ENCODE measurements at regions not wholly inside any gene's neighbourhood (a gene's known extent, or its start where the extent isn't known, plus 50 kb on each side); places are given as distances from the start of the nearest gene placed in this dataset.
"Not testable (repeated sequence)": the region's sequence is repeated elsewhere in the genome, so short reads cannot be mapped to it uniquely, and the experiment has no call there.

DNA sequence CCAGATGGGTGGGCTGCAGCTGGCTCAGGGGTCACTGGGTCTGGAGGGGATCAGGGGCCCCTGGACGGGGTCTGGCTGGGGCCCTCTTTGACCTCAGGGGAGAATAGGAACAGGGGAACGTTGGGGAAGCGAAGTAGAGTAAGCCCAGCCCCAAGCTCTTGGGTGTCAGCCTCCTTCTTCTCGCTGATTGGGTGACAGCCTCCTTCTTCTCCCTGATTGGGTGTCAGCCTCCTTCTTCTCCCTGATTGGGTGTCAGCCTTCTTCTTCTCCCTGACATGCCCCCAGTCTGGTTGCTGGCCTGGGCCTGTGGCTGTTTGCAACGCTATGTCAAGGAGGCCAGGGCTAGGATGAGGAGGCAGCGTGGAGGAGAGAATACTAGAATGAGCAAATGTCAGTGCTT lies 76.7 kb upstream of the CASZ1 start:
- TF ChIP-seq, protein P1, sequence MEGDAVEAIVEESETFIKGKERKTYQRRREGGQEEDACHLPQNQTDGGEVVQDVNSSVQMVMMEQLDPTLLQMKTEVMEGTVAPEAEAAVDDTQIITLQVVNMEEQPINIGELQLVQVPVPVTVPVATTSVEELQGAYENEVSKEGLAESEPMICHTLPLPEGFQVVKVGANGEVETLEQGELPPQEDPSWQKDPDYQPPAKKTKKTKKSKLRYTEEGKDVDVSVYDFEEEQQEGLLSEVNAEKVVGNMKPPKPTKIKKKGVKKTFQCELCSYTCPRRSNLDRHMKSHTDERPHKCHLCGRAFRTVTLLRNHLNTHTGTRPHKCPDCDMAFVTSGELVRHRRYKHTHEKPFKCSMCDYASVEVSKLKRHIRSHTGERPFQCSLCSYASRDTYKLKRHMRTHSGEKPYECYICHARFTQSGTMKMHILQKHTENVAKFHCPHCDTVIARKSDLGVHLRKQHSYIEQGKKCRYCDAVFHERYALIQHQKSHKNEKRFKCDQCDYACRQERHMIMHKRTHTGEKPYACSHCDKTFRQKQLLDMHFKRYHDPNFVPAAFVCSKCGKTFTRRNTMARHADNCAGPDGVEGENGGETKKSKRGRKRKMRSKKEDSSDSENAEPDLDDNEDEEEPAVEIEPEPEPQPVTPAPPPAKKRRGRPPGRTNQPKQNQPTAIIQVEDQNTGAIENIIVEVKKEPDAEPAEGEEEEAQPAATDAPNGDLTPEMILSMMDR (IDR thresholded peaks at IDR 0.05; ENCODE audit: low read length, missing control alignments) = no peak
- DNase-seq (ENCODE audit: low read depth) = no peak
- H3K4me3 ChIP-seq (replicated peaks; ENCODE audit: low read depth, low read length) = no peak overlapping the region

DNA sequence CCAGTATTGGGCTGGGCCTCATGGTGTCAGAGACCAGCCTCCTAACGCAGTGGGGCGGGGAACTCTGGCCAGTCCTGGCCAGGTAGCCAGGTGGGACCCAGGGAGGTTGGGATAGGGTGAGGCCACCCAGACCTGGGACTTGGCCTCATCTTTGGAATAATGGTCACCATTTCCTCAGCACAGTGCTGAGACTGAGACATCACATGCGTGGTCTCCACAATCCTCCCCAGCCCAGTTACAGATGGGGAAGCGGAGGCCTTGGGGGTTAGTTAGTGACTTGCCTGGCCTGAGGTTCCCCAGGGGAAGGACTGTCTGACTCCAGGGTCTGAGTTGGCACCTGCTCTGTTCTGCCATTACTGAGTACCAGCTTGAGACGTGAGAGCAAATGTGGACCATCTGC lies 77.9 kb upstream of the CASZ1 start:
- DNase-seq (ENCODE audit: low read depth) = no peak
- TF ChIP-seq, protein P1 (IDR thresholded peaks at IDR 0.05; ENCODE audit: low read length, missing control alignments) = no peak
- no peak overlapping the region for H3K4me3 ChIP-seq (replicated peaks; ENCODE audit: low read depth, low read length)

DNA sequence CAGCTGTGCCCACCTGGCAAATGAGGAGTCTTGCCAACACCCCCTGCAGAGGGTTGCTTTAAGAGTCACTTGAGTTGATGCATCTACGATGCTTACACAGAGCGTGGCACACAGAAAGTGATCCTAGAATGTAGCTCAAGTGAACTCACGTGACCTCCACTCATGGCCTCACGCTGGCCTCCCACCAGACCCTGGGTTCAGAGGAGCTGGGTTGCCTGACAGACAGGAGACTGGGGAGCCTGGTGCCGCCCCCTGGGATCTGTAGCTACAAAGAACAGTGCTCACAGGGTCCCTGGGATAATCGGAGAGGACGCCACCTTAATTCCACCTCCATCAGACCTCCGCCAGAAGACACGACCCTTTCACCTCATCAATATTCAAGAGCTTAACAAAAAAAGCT lies 81.4 kb upstream of the CASZ1 start:
- no peak overlapping the region for H3K4me3 ChIP-seq (replicated peaks; ENCODE audit: low read depth, low read length)
- TF ChIP-seq, protein P1 (IDR thresholded peaks at IDR 0.05; ENCODE audit: low read length, missing control alignments) = no peak
- DNase-seq (ENCODE audit: low read depth) = no peak

DNA sequence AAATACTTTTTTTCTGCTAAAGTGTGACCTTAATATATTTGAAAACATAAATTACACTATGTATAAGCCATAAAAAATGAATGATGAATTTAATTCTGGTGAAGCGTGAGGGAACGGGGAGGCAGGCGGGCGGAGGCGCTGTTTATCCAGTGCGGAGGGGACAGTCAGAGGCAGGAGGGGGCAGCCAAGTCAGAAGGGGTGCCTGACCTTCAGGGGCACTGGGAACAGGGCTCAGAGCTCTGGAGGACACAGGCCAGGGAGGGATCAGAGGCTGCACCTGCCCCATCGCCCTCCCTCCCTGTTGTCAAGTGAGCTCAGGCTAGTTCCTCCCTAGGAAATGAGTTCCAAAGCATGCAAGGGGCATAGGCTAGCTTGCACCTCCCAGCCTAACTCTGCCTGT lies 82.0 kb upstream of the CASZ1 start:
- TF ChIP-seq, protein P1 (IDR thresholded peaks at IDR 0.05; ENCODE audit: low read length, missing control alignments) = no peak
- DNase-seq (ENCODE audit: low read depth) = no peak

DNA sequence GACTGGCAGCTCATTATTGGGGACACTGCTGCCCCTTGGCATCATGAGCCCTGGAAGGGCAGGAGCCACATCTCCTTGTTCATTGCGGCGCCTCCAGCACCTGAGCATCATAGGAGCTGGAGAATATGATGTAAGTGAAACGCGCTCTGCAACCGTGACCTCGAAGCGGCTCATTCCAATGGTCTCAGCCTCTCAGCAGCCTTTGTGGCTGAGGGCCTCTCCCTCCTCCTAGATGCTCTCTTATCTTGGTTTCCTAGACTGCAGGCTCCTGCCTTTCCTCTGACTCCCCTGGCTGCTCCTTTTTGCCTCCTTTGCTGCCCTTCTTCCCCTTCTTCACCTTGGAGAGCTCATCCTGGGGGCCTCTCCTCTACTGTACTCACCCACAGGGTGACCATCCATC lies 83.6 kb upstream of the CASZ1 start:
- no peak for DNase-seq (ENCODE audit: low read depth)
- TF ChIP-seq, protein P1 (IDR thresholded peaks at IDR 0.05; ENCODE audit: low read length, missing control alignments) = no peak
- H3K4me3 ChIP-seq (replicated peaks; ENCODE audit: low read depth, low read length) = no peak overlapping the region

More for the DNA sequence above, 82.0 kb upstream of the CASZ1 start:
- no peak overlapping the region for H3K4me3 ChIP-seq (replicated peaks; ENCODE audit: low read depth, low read length)

DNA sequence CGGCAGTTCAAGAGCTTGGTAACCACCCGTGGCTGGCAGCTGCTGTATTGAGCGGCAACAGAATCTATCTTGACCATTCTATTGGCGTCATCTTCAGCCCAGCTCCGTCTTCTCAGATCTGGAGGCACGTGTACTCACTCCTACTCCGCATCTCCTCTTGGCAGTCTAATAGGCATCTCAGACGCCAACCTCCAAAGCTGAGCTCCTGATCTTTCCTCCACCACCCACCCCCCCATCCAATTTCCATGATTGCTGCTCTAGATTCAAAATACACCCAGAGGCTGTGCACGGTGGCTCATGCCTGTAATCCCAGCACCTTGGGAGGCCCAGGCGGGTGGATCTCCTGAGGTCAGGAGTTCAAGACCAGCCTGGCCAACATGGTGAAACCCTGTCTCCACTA lies 84.6 kb upstream of the CASZ1 start:
- TF ChIP-seq, protein P1 (IDR thresholded peaks at IDR 0.05; ENCODE audit: low read length, missing control alignments) = no peak
- no peak overlapping the region for H3K4me3 ChIP-seq (replicated peaks; ENCODE audit: low read depth, low read length)
- no peak for DNase-seq (ENCODE audit: low read depth)

DNA sequence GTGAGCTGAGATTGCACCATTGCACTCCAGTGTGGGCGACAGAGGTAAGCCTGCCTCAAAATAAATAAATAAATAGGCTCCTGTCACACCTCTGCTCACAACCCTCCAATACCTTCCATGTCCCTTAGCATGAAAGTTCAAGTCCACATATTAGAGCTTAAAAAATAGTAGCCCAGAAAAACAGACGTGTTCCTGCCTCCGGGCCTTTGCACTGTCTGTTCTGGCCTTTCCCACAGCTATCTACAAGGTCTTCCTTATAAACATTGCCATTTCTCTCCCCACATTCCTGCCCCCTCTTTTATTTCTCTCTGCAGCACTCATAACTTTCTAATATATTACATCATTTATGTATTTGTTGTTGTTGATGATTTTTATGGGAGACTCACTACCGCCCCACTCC lies 85.6 kb upstream of the CASZ1 start:
- TF ChIP-seq, protein P1 (IDR thresholded peaks at IDR 0.05; ENCODE audit: low read length, missing control alignments) = no peak
- no peak for DNase-seq (ENCODE audit: low read depth)

DNA sequence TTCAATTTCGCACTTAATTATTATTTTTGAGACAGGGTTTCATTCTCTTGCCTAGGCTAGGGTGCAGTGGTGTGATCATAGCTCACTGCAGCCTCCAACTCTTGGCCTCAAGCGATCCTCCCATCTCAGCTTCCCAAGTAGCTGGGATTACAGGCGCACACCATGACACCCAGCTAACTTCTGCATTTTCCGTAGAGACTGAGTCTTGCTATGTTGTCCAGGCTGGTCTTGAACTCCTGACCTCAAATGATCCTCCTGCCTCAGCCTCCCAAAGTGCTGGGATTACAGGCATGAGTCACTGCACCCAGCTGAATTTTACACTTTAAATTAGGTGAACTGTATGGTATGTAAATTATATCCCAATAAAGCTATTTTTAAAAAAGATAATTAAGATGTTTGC lies 90.6 kb upstream of the CASZ1 start:
- not testable (repeated sequence) for DNase-seq (ENCODE audit: low read depth); H3K4me3 ChIP-seq (replicated peaks; ENCODE audit: low read depth, low read length)

More for the DNA sequence above, 85.6 kb upstream of the CASZ1 start:
- H3K4me3 ChIP-seq (replicated peaks; ENCODE audit: low read depth, low read length) = no peak overlapping the region

All from fibroblast of pulmonary artery (primary cell).